Kidney capillary endothelial cell (primary cell): ENCODE measurements at regions not wholly inside any gene's neighbourhood (a gene's known extent, or its start where the extent isn't known, plus 50 kb on each side); places are given as distances from the start of the nearest gene placed in this dataset.
A peak's percentile ranks its signal among the peaks of the same experiment; 100 is the strongest.
"Not testable (repeated sequence)": the region's sequence is repeated elsewhere in the genome, so short reads cannot be mapped to it uniquely, and the experiment has no call there.

Source experiments
- DNase-seq: peaks from one replicate; pipeline ENCODE4 v3.0.0-alpha.2; 2018; ENCODE audit warnings: low spot score

DNA sequence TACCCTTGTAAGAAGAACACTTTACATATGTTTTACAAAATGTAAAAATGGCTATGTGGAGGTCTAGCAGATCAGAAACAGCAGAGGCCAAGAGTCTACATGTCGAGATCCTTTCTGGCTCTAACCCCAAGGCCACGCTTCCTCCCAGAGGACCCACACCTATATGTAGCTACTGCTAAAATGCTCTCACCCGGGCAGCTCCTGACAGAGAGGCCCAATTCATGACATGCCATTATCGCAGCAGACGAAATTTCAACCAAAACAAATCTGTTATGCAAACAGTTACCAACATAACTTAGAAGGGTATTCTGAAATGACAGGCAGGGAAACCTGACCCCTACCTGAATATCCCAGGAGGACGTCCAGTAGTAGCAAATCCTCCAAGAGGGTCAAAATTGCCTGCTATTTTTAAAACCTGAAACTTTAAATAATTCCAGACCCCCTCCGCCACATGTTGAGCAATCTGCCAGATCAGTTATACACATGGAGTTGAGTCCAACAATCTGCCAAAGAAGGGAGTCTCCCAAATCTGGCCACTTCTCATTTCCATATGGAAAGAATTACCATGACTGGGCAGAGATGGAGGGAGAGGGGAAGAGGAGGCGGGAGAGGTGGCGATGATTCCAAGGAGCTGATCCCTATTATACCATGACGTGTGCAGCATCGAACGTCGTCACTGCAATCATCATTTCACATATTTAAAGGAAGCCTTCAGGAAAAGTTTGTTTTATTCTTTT, 192.9 kb upstream of the TBL1X start:
- DNase-seq, result no peak

DNA sequence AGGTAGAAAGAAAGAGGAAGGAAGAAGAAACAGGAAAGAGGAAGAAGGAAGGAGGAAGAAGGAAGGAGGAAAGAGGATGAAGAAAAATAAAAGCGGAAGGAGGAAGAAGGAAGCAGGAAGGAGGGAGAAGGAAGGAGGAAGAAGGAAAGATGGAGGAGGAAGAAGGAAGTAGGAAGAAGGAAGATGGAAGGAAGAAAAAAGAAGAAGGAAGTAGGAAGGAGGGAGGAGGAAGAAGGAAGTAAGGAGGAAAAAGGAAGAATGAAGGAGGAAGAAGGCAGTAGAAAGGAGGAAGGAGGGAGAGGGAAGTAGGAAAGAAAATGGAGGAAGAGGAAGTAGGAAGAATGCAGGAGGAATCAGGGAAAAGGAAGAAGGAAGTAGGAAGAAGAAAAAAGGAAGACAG, 191.1 kb upstream of the TBL1X start:
- no peak for DNase-seq

DNA sequence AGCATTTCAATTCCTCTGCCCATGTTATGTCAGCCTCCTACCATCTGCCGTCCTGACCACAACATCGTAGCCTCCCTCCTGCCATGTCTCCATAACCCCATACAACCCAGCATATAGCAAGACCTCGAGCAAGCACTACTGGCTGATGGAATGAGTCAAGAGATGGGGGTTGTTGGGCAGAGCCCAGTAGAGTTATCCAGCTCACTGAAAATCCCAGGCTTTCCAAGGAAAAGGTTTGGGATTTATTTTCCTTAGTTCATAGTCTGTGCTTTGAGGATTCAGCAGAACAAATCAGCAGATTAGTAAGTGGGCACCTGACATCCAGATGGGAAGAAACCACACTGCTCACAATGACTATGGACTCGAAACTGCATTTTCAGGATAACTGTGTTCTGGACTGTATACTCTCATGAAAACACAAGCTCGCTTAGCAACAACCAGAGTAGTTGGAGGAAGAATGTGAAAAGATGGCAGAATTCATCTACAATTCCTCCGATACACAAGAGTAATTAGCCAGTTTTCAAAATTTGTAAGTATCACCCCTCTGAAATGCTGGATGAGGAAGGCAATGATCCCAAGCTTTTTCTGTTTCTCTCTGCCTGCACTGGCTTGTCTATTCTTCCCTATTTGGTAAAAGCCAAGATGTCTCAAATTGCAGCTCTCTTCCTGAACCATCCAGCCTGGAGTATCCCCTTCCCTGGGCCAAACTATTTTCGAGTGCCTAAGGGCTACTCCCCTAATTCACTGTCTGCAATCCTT, 186.2 kb upstream of the TBL1X start:
- no peak for DNase-seq

DNA sequence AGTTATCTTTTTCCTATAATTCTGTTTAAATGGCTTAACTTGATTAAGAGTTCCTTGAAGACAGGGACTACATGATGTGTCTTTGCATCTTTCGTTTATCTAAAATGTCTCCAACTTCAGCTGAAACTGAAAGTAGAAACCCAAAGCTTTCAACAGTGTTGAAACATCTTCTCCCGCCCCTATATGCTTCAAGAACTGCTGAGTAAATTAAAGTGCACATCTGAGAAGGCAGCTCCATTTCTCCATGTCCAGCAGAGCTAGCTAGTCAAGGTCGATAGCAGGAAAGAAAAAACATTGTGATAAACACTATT, 185.7 kb upstream of the TBL1X start:
- no peak for DNase-seq

DNA sequence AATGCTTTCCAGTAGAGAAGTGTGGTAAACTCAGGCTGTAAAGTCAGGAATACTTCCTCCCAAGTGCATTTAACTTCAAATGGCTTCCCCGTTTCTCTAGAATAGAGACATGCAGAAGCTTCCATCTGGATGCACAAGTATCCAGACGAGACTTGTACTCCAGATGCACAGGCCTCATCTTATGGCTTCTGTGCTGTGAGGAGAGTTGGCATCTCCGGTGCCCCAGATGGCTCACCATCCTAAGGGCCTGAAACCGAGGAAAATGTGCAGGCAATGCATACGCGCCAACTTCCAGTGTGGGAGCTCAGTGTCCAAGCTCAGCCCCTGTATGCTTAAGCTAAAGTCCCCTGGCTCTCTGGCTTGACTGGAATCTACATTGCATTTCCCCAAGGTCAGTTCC, 184.0 kb upstream of the TBL1X start:
- no peak for DNase-seq

DNA sequence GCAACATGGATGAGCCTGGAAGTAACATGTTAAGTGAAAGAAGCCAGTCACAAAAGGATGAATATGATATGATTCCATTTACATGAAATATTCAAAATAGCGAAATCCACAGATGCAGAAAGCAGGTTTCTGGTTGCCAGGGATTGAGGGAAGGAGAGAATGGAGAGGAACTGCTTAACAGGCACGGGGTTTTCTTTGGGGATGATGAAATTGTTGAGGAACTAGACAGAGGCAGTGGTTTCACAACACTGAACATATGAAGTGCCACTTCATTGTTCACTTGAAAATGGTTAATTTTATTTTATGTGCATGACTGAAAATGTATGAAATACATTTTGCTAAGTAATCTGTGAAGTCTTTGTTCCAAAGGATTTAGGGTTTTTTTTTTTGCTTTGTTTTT, 182.5 kb upstream of the TBL1X start:
- DNase-seq, result no peak

DNA sequence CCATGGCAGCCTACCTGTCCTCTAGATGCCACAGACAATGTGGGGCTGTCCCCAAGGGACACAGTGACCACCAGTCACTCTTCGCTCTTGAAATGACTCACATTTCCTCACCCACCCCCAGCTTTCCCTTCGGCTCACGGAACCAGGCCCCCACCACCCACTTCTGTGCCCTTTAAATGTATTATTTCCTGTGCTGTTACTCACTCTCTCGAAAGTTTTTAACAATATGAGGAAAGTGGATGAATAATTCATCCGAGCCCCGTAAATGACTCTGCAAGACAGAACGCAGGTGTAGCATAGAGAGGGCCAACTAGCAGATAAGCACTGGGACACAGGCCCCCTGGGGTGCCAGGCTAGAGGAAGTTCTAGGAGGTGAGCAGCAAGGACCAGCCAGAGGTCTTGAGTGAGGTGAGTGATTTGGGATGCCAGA, 179.5 kb upstream of the TBL1X start:
- DNase-seq, result peak; percentile 43

DNA sequence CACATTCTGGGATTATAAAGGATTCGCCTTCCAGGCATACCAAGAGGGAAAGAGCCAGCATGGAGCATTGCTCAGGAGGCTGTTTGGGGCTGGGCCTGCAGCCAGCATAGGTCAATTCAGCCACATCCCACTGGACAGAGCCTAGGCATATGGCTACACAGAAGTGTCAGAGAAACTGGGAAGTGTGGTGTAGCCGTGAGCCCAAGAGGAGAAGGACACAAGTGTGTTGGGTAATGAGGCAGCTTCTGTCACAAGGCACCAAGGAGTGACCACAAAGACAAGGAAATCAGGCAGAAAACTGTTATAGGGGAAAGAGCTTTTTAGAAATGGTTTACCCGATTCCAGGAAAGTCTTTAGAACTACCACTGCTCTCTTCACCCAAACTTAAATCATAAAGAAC, 178.6 kb upstream of the TBL1X start:
- DNase-seq, result no peak

DNA sequence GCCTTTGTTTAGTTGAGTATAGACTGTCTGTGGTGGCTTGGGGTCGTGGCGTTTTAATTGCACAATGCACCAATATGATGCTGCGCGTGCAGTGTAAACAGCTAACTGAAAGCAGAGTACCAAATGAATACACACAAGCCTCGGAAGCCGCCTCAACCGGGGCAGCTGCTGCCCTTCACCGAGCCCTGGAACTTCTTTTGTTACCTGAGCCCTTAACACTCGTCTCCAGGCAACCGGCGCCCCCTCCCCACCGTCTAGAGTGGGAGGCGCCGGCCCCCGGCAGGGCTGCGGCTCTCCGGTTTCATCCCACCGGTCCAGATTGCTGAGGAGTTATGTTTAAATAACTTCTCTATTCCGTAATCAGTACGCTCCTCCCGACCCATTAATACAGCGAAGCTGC, 173.2 kb upstream of the TBL1X start:
- no peak for DNase-seq

DNA sequence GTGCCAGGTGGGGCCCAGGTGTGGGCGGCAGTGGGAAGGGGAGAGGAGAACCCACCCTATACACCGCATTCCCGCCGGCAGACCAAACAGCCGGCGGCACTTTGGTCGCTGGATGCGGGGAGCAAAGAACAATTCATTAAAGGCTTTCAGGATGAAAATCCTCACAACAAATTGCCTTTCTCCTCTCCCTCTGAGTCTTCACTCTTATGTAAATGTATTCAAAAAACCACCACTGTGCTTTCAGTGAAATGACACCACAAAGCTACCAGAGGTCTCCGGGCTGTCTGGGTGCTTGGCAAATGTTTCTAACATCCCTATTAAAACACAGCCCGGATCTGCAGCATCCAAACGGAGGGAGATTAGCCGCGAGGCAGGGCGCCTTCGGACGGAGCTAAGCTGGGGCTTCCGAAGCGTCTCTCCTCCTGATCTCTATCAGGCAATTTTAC, 171.8 kb upstream of the TBL1X start:
- no peak for DNase-seq

DNA sequence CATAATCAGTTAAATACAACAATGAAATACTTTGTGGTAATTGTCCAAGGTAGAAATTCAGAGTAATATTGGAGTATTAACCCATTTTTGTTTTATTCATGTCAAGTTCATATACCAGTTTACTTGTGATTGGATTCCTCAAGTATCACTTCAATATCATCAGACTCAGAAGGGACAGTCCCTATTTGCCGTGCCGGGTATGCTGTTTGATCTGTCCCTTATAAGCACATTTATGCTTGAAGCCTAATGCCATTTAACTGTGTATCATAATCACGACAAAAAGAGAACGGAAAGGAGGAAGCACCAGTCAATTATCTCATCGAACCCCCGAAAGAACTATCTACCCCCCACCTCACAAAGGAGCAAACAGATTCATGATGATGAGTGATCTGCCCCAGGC, 171.0 kb upstream of the TBL1X start:
- no peak for DNase-seq

DNA sequence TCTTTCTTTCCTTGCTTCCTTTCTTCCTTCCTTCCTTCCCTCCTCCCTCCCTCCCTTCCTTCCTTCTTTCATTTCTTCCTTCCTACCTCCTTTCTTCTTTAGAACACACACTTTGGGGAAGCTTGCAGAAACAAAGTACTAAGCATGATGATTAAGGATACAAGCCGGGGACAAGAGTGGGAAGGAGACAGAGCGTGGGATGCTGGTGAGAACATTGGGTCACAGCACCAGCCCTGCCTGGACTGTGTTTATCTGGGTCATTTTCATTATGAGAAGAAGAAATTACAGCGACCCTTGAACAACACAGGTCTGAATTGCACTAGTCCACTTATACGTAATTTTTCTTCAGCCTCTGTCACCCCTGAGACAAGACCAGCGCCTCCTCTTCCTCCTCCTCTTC, 169.3 kb upstream of the TBL1X start:
- DNase-seq, result no peak

DNA sequence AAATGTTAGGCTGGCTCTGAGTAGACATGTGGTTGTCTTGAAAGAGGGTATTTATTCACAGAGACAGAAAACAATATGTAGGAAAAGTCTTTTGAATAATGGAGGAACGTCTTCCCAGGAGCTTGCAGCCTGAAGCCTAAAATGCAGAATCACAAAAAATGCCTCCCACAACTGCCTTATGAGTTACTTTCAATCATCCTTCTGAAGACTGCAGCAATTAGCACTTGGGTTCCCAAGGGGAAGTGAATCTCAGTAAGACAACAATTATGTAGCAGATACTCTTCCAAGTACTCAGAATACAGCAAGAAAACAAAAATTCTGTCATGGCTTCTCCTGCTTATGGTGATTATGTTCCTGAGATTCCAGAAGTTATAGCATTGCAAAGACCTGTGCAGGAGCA, 166.6 kb upstream of the TBL1X start:
- no peak for DNase-seq

DNA sequence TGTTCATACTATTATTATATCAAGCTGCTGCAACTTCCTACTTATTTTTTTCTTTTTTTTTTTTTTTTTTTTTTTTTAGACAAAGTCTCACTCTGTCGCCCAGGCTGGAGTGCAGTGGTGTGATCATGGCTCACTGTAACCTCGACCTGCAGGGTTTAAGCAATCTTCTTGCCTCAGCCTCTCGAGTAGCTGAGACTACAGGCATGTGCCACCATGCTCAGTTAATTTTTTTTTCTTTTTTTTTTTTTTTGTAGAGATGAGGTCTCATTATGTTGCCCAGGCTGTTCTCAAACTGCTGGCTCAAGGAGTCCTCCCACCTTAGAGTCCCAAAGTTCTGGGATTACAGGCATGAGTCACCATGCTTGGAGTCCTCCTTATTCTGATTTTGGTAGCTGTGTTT, 165.2 kb upstream of the TBL1X start:
- DNase-seq, result not testable (repeated sequence)

DNA sequence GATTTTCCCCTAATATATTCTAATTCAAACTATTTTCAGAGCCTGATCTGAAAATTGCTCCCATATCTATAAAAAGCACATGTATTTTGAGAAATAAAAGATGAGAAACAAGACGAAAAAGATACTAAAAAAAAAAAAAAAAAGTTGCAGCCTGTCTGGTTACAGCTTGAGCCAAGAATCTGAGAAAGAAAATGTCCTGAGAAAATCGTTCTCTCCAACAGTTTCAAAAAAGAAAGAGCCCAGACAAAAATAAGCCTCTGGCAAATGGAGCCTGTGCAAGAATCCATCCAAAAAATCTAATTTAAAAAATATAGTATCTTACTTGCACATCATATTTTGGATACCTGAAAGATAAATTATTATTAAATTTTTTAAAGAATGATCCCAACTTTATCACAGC, 163.0 kb upstream of the TBL1X start:
- no peak for DNase-seq

DNA sequence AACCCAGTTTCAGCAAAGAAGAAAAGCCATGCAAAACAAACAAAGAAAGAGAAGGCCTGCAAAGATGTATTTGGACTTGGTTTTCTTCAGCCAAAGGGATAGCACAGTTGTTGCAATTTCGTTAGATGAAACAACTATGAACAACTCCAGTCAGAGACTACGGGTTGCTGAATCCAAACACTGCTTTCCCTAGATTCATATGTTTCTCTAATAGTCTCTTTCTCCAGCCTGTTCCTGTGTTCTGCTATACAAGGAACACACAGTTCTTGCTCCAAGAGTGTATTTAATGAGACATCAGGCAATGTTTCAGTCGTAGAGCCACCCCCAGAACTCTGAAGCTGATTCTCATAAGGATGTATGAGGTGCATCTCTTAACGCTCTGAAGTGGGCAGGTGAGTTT, 162.5 kb upstream of the TBL1X start:
- no peak for DNase-seq

DNA sequence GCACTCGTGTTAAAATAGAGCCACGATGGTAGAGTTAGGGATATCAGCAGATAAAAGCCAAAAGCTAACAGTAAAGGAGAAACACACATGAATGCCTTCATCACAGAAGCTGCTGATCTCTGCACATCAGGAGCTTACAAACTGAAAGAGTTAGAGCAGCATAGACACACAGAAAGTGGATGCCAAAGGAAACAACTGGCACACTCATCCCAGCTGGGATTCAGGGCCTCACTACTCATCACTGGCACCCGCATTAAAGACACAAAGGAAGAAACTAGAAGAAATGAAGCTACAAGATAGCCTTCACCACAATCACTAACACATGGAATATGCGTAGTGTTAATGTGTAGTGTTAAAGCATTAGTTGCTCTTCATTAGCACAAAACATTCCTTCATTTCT, 156.4 kb upstream of the TBL1X start:
- DNase-seq, result no peak

DNA sequence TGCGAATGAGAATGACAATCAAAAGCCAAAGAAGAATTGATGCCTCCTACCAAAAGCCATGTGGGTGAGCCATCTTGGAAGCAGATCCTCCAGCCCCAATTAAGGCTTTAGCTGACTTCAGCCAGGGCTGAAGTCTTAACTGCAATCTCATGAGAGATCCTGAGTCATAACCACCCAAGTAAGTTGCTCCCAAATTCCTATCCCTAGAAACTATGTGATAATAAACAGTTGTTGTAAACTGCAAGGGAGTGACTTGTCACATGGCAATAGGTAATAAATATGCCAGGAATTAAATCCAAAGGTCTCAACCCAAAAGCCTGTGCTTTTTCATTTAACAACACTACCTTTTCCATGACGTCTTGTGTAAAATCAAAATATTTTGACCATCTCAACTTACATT, 154.2 kb upstream of the TBL1X start:
- no peak for DNase-seq

DNA sequence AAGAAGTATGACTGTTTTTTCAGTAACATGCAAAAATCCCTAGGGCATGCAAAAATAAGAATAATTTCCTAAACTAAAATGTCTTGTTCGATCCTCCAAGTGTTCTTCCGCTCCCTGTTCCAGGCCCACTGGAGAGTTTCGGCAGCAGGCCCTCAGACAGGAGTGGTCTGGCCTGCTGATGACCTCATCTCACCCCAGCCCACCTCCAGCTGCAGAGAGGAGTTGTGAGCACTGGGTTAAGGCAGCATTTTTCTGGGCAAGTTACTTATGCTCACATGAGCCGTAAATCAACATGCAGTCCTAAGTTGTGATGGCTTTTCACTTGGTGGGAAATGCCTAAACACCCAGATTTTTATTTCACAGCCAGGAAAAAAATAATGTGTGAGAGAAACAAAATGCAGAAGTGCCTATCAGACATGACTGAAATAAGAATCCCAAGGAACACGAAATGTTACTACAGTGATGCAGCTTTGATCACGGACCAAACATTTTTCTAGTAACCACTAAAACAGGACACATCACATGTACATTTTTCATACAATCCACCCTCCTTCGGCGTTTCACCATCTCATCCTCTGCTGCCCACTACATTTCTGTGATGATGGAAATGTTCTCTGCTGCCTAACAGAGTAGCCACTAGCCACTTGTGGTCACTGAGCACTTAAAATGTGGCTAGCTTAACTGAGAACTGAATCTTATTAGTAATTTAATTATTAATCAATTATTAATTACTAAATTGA, 153.3 kb upstream of the TBL1X start:
- DNase-seq, result no peak

DNA sequence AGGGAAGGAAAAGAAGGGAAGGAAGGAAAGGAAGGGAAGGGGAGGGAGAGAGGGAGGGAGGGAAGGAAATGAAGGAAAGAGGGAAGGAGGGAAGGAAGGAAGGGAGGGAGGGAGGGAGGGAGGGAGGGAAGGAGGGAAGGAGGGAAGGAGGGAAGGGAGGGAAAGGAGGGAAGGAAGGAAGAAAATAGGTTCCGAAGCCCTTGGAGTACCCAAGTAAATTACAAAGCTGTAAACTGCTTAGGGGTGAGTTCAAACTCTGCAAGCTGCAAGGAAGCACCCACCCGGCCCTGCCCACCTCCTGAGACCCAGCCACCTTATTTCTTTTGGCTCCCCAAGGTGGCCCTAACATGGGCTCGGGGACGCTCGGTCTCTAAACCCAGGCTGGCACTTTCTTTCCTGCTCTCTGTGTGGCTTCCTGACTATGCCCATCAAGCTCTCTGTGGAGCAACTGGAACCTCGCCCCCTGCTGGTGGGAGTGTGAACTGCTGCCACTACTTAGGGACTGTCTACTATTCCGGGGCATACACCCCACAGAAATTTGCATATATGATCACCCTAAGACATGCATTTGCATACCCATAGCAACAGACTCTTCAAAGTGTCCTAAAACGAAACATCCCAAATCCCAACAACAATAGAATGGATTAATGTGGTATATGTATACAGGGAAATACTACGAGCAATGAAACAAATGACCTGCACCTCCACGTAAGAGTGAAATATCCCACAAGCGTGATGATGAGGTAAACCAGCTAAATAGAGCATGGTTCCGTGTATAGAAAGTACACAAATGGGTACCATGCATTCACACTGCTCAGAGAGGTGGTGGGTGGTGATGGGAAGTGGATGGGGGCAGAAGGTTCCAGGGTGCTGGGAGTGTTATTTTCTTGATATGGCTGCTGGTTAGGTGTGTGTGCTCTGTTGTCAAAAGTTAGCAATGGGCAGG, 151.7 kb upstream of the TBL1X start:
- DNase-seq, result no peak

DNA sequence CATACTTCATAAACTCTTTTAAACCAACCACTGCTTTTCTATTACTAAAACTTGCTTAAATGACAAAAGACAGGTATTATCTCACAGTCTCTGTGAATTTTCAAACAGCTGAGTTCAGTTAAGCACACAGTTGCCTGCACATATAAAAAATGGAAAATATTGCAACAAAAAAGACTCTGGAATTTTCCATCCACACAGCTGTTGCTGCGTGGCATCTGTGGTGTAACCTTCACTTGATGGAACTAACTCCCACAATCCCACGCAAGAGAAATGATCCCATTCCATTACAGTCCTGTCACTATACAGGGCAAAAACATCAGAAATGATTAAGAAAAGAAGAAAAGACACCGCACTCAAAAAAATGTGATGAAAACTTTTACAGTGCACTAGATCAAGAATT, 149.8 kb upstream of the TBL1X start:
- no peak for DNase-seq

DNA sequence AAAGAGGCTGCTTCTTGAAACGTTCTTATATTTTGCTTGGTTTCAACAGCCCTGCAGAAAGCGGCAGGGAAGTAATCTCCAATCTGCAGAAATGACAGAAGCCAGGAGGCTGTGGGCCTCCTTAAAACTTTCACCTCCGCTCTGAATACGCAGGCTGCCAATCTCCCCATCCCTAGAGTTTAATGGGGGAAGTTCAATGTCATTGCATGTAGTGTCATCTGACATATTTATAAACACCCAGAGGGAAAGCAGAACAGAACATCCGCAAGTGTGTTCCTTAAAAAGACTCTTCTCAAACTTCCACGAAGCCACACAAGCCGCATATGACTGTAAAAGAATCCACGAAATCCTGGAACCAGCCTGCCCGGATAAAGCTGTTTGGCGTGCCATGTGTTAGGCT, 148.8 kb upstream of the TBL1X start:
- DNase-seq, result no peak
